T47D (cell line): ENCODE measurements at regions not wholly inside any gene's neighbourhood (a gene's known extent, or its start where the extent isn't known, plus 50 kb on each side); places are given as distances from the start of the nearest gene placed in this dataset.

Experiments
- DNase-seq, 2 experiments: peaks; one replicate each; pipeline versions ENCODE4 v3.0.0 to v3.0.0-alpha.2; 2011 to 2012; ENCODE audit warnings: low read depth in 1 of 2, low spot score in 1 of 2
- JUND ChIP-seq: IDR thresholded peaks from 2 replicates; pipeline ENCODE4 v1.6.1; 2012; ENCODE audit warnings: low read depth
- in situ Hi-C: cut with HindIII; loops from 2 replicates; pipeline ENCODE4 v1.10.0; 2016; ENCODE audit warnings: low sequenced_read_pairs, low pct_unique_long_range_greater_than_20kb

DNA sequence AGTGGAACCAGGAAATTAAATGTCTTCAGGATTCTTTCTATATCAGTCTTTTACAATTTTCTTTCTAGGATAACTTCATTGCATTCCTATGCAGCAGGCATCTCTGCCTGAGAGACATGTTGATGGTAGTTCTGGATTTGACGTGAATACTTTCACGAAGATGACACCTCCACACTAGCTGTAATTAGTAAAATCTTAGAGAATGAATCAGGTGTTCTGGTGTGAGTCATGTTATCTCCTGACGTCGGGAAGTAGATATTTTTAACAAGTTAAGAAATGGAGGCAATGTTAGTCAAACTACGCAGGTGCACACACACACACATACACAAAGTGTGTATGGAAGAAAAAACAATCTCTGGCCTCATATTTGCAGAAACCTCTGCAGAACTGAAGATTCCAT, 1661.3 kb upstream of the MIR17HG start:
- DNase-seq, result no peak
- in situ Hi-C loops, result no loop called here
- no peak for TF ChIP-seq JUND

GRCh38 chr13:89687066-89687465, 1660.4 kb upstream of the MIR17HG start:
- in situ Hi-C loops, result no loop called here
- no peak for TF ChIP-seq JUND
- no peak for DNase-seq

- DNase-seq, result no peak
- no peak for TF ChIP-seq JUND
- in situ Hi-C loops, result no loop called here
Observed at GRCh38 chr13:89688918-89689317, 1658.6 kb upstream of the MIR17HG start.

- TF ChIP-seq JUND, result no peak
- in situ Hi-C loops, result no loop called here
- DNase-seq, result no peak
Observed at GRCh38 chr13:89694451-89694850, 1653.0 kb upstream of the MIR17HG start.

GRCh38 chr13:89695343-89696257, 1651.9 kb upstream of the MIR17HG start:
- TF ChIP-seq JUND, result no peak
- in situ Hi-C loops, result no loop called here
- DNase-seq, result peak; percentile 6 to 68

GRCh38 chr13:89701913-89702312, 1645.6 kb upstream of the MIR17HG start:
- no peak for DNase-seq
- in situ Hi-C loops, result no loop called here

GRCh38 chr13:89704040-89704439, 1643.4 kb upstream of the MIR17HG start:
- in situ Hi-C loops, result no loop called here
- TF ChIP-seq JUND, result no peak
- no peak for DNase-seq

More at GRCh38 chr13:89701913-89702312, 1645.6 kb upstream of the MIR17HG start:
- no peak for TF ChIP-seq JUND

DNA sequence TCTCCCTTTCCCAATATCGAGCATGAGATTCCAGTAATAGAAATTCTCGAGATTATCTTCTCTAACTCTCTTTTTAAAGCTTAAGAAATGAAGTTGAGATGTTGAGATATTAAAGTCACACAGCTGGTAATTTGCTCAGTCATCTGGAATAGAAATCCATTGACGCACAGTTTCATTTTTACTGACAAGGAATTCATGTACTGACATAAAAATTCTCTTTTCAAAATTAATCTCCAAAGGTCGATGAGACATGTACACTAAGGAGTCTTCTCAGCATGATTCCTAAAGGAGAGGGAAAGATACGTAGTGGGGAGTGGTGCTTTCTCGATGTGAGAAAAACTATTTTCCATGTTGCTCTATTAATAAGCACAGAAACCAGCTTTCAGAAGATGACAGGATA, 1639.5 kb upstream of the MIR17HG start:
- no peak for DNase-seq
- in situ Hi-C loops, result no loop called here
- TF ChIP-seq JUND, result no peak

GRCh38 chr13:89721216-89721615, 1626.3 kb upstream of the MIR17HG start:
- no peak for TF ChIP-seq JUND
- in situ Hi-C loops, result no loop called here

DNA sequence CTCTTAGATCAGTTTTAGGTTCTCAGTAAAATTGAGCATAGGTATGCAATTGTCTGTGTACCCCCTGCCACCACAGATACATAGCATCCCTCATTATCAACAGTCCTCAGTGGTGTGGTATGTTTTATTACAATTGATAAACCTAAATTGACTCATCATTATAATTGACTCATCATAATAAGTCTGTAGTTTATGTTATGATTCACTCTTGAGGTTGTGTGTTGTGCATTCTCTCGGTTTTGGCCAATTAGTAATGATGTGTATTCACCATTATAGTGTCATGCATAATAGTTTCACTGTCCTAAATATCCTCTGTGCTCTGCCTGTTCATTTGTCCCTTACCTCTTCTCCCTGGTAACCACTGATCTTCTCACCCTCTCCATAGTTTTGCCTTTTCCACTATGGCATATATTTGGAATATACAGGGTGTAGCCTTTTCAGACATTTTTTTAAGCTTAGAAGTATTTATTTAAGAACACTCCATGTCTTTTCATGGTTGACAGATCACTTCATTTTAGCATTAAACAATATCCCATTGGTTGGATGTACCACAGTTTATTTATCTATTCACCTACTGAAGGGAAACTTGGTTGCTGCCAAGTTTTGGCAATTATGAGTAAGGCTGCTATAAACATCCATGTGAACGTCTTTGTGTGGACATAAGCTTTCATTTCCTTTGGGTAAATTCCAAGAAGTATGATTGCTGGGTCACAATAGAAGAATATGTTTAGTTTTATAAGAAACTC, 1620.6 kb upstream of the MIR17HG start:
- no peak for TF ChIP-seq JUND
- in situ Hi-C loops, result no loop called here
- DNase-seq, result no peak

More at GRCh38 chr13:89721216-89721615, 1626.3 kb upstream of the MIR17HG start:
- DNase-seq, result no peak

GRCh38 chr13:89733829-89734228, 1613.7 kb upstream of the MIR17HG start:
- TF ChIP-seq JUND, result no peak
- DNase-seq, result no peak
- in situ Hi-C loops, result no loop called here

- no peak for DNase-seq
- no peak for TF ChIP-seq JUND
- in situ Hi-C loops, result no loop called here
Observed at GRCh38 chr13:89737051-89737450, 1610.4 kb upstream of the MIR17HG start.

DNA sequence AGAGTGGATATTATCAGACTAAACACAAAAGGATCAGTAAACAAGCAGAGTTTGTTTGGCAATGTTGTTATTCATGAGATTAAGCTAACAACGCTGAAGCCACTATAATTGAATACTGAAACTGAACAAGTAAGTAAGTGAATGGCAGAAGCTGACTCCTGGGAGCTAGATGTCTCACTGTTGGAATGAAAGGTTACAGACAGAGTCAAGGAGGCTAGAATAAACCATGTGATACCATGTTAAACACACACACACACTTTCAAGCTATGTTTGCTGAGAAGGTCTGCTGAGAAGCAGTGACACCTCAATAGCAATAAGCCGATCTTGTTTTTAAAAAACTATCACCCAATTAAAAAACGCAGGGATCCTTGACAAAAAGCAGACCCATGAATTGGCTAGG, 1609.4 kb upstream of the MIR17HG start:
- no peak for DNase-seq
- no peak for TF ChIP-seq JUND
- in situ Hi-C loops, result no loop called here
